Endothelial cell (in vitro differentiated cells): ENCODE measurements at regions not wholly inside any gene's neighbourhood (a gene's known extent, or its start where the extent isn't known, plus 50 kb on each side); places are given as distances from the start of the nearest gene placed in this dataset.

Experiments used
- DNase-seq: peaks from one replicate; pipeline ENCODE4 v3.0.0; 2021; ENCODE audit warnings: low spot score
- H3K27ac Mint-ChIP-seq: one replicate; pipeline ENCODE4 v1.8.0; 2021; ENCODE audit warnings: mixed read lengths, inconsistent platforms; ENCODE audit not compliant: unreplicated experiment
- H3K27me3 Mint-ChIP-seq: one replicate; pipeline ENCODE4 v1.8.0; 2021; ENCODE audit warnings: mild to moderate bottlenecking, moderate library complexity, mixed read lengths, inconsistent platforms; ENCODE audit not compliant: unreplicated experiment
- H3K36me3 Mint-ChIP-seq: one replicate; pipeline ENCODE4 v1.8.0; 2021; ENCODE audit warnings: mild to moderate bottlenecking, low read depth, mixed read lengths, inconsistent platforms; ENCODE audit not compliant: unreplicated experiment
- H3K4me1 Mint-ChIP-seq: one replicate; pipeline ENCODE4 v1.8.0; 2021; ENCODE audit warnings: mild to moderate bottlenecking, mixed read lengths, inconsistent platforms; ENCODE audit not compliant: unreplicated experiment
- H3K4me3 Mint-ChIP-seq: one replicate; pipeline ENCODE4 v1.8.0; 2021; ENCODE audit warnings: mild to moderate bottlenecking, mixed read lengths, inconsistent platforms; ENCODE audit not compliant: unreplicated experiment
- H3K9me3 Mint-ChIP-seq: one replicate; pipeline ENCODE4 v1.8.0; 2021; ENCODE audit warnings: mixed read lengths, inconsistent platforms; ENCODE audit not compliant: unreplicated experiment
- CTCF ChIP-seq: fragments of 200-600 bp; sonication (generic); IDR thresholded peaks from one replicate; pipeline ENCODE4 v1.5.0; 2021; ENCODE audit warnings: antibody characterized with exemption; ENCODE audit not compliant: unreplicated experiment

- no peak for DNase-seq
- Mint-ChIP-seq H3K9me3 (peaks cover 5% of the 10 kb centered on the region), H3K27ac (no peak overlapping the region), H3K27me3 (peaks cover 1% of the 10 kb centered on the region), H3K4me3 (no peak overlapping the region), H3K36me3 (no peaks in the 10 kb centered on the region), H3K4me1 (no peaks in the 10 kb centered on the region)
- peak; percentile 87 for TF ChIP-seq CTCF
Observed at GRCh38 chr12:44930972-44931600, 55.0 kb upstream of the NELL2 start.

- Mint-ChIP-seq H3K27me3 (peaks cover 1% of the 10 kb centered on the region), H3K27ac (no peak overlapping the region), H3K9me3 (peaks cover 5% of the 10 kb centered on the region), H3K4me1 (no peaks in the 10 kb centered on the region), H3K36me3 (no peaks in the 10 kb centered on the region), H3K4me3 (no peak overlapping the region)
- no peak for TF ChIP-seq CTCF
- no peak for DNase-seq
Observed at GRCh38 chr12:44929236-44929885, 53.2 kb upstream of the NELL2 start.
